ENCODE measurements at regions not wholly inside any gene's neighbourhood (a gene's known extent, or its start where the extent isn't known, plus 50 kb on each side); places are given as distances from the start of the nearest gene placed in this dataset.

- TF ChIP-seq CTCF (IDR thresholded peaks at IDR 0.05), result no peak
- no peak for TF ChIP-seq POLR2A (IDR thresholded peaks at IDR 0.05)
These were observed 1089.8 kb downstream of the PCDH18 start for GRCh38 chr4:136442447-136442846.
